HG03175 (cell line): ENCODE measurements at regions not wholly inside any gene's neighbourhood (a gene's known extent, or its start where the extent isn't known, plus 50 kb on each side); places are given as distances from the start of the nearest gene placed in this dataset.
"Not testable (repeated sequence)": the region's sequence is repeated elsewhere in the genome, so short reads cannot be mapped to it uniquely, and the experiment has no call there.

Experiments used
- ATAC-seq: cut with Tn5 transposase; IDR thresholded peaks from one replicate; pipeline ENCODE4 v1.9.1; 2021; ENCODE audit warnings: mild to moderate bottlenecking, moderate library complexity; ENCODE audit not compliant: unreplicated experiment

DNA sequence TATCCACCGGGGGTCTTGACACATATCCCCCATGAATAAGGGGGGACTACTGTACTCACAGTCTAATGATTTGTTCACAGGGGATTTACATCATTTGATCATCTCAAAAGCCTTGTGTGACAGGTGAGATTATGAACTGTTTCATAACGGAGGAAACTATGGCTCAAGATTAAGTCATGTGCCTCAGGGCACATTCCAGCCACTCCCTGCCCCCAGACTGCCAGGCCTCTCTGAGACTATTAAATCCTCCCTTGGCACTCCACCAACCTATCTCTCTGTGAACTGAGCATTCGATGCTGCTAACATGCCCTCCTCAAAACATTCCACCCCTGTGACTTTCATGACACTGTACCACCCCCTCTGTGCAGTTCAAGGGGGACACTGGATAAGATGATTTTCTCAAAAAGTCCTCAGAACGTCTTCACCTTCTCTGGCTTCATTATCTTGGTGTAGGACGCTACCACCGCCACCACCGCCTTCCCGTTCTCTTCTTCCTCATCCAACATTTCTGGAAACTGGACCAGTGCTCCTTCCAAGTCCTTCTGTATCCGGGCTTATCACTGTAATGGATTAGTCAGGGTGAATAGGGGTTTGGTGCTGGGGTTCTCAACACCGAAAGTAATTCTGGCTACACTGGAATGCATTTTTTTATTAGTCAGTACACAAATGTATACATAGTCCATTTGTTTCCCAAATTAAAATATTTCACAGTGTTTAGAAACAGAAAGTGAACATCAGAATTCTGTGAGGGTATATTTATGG, 169.6 kb downstream of the KCNS3 start:
- no peak for ATAC-seq

GRCh38 chr2:18047213-18047611, 168.7 kb downstream of the KCNS3 start:
- no peak for ATAC-seq

DNA sequence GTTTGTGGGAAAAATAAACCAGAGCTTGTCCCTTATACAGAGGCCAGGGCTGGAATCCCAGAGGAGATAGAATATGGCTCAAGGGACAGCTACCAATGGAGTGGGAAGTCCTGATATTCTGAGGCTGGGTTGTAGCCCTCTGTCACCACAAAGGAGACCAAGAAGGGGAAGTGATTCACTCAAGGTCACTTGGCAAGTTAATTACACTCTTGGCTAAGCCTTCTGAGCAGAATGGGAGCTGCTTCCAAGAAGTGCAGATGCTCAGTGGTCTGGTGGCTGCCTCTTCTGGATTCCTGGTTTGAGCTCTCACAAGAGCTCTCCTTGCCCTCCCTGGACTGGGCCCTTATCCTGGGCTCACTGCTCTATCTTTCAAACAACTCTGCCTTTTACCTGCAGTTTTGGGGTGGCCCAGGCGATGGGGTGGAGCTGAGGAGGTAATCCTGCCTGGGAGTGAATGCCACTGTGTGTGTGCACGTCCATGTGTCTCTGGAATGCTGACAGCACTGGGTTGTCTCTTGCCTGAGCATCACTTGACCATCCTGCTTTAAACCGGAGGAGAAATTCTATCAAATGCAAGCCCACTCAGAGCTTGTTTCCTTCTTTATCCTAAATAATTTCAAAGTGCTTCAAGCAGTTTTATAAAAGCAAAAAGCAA, 168.2 kb downstream of the KCNS3 start:
- ATAC-seq, result no peak

DNA sequence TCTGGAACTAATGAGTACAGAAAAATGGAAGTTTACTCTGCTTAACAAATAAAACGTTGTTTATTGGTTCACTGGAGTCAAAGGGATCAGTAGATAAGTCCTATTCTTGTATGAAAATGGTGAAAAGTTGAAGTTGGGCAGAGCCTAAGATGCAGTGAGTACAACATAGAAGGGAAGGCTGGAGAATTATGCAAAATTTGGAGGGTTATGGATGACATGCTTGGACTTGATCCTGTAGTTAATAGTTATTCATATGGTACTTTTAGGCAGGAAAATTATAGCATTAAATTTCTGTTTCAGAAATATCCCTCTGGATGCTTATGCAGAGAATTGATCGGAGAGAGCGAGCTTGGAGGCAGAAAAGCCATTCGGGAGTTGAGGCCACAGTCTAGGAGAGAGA, 167.6 kb downstream of the KCNS3 start:
- no peak for ATAC-seq

GRCh38 chr2:18045230-18045629, 166.8 kb downstream of the KCNS3 start:
- no peak for ATAC-seq

DNA sequence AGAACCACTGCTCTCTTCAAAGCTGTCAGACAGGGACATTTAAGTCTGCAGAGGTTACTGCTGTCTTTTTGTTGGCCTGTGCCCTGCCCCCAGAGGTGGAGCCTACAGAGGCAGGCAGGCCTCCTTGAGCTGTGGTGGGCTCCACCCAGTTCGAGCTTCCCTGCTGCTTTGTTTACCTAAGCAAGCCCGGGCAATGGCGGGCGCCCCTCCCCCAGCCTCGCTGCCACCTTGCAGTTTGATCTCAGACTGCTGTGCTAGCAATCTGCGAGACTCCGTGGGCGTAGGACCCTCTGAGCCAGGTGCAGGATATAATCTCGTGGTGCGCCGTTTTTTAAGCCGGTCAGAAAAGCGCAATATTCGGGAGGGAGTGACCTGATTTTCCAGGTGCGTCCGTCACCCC, 138.9 kb downstream of the KCNS3 start:
- ATAC-seq, result not testable (repeated sequence)

GRCh38 chr2:18009891-18010290, 131.4 kb downstream of the KCNS3 start:
- no peak for ATAC-seq

GRCh38 chr2:18005411-18005810, 126.9 kb downstream of the KCNS3 start:
- no peak for ATAC-seq

DNA sequence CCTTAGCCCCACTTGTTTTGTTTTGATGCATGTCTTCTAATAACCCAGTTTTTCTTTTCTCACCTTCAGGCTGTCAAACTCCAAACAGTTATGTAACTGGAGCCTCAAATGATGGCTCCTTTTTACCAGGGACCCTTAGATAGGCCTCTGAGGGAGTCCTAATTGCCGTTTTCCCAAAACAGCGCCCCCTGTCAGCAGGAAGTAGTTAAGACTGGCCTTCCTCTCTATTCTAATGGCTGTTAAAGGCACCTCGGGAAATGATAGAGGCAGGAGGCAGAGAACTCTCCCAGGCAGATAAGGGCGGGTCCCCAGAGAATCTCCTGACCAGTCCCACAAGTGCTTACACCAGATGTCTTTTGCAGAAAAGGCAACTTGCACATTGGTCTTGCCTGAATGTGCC, 123.2 kb downstream of the KCNS3 start:
- ATAC-seq, result no peak

GRCh38 chr2:17996978-17997377, 118.5 kb downstream of the KCNS3 start:
- ATAC-seq, result no peak

GRCh38 chr2:17995593-17995992, 117.1 kb downstream of the KCNS3 start:
- ATAC-seq, result no peak
